ENCODE measurements at regions not wholly inside any gene's neighbourhood (a gene's known extent, or its start where the extent isn't known, plus 50 kb on each side); places are given as distances from the start of the nearest gene placed in this dataset.

GRCh38 chr14:32022525-32022924 is 54.6 kb upstream of the ARHGAP5 start:
- no peak overlapping the region for H4K91ac ChIP-seq (ENCODE audit: insufficient read depth, low read depth, low read length)
- no peak overlapping the region for H3K9ac ChIP-seq (ENCODE audit: low read depth, low read length)
- H2AK9ac ChIP-seq (replicated peaks; ENCODE audit: low read depth, low read length, poor library complexity), result no peak overlapping the region
- H3K27ac ChIP-seq (ENCODE audit: insufficient read depth, low read length), result no peak overlapping the region
- no TSS peak for BruUV-seq (replicated peaks)
- no peak overlapping the region for H3K23ac ChIP-seq (ENCODE audit: low read depth, low read length)
- no peak overlapping the region for H4K5ac ChIP-seq (ENCODE audit: low read depth, low read length)
- no peak overlapping the region for H3K56ac ChIP-seq (ENCODE audit: extremely low read depth, insufficient read depth, low read length)
- peaks cover 5% of the 10 kb centered on the region for H3K27me3 ChIP-seq (ENCODE audit: control insufficient read depth, insufficient read depth, low read length)
- no peaks in the 10 kb centered on the region for H4K20me1 ChIP-seq (ENCODE audit: insufficient read depth, low read length)
- H3K36me3 ChIP-seq (ENCODE audit: control insufficient read depth, insufficient read depth, low read length), result no peaks in the 10 kb centered on the region
- H3K9me1 ChIP-seq (ENCODE audit: insufficient read depth, low read length), result no peaks in the 10 kb centered on the region
- in situ Hi-C loops (cut with MboI; ENCODE audit: low sequenced_read_pairs), result no loop called here
- H3K9me3 ChIP-seq (ENCODE audit: control insufficient read depth, insufficient read depth, low read length), result no peaks in the 10 kb centered on the region
- H2BK15ac ChIP-seq (ENCODE audit: low read depth, low read length), result no peak overlapping the region
- CTCF ChIA-PET, result no interaction called here
- no peak overlapping the region for H2BK5ac ChIP-seq (ENCODE audit: low read depth, low read length, poor library complexity, severe bottlenecking)
- no peak overlapping the region for H4K8ac ChIP-seq (ENCODE audit: low read depth in 2 of 2, low read length in 2 of 2)
- H3K14ac ChIP-seq (replicated peaks; ENCODE audit: low read depth, low read length), result no peak overlapping the region
- no peak overlapping the region for H2BK120ac ChIP-seq (ENCODE audit: low read depth, low read length)
- POLR2A ChIA-PET (ENCODE audit: unreplicated experiment), result no interaction called here
- no CpG with 5 or more reads among the region's 4 CpGs for WGBS, 2 experiments (ENCODE audit: extremely low coverage in 2 of 2, insufficient read length in 1 of 2)
- intact Hi-C loops (cut with micrococcal nuclease), result no loop called here
- H2BK20ac ChIP-seq (ENCODE audit: low read depth, low read length), result no peak overlapping the region
- no peak overlapping the region for H3K4me3 ChIP-seq (ENCODE audit: insufficient read depth, low read depth, low read length)
- H3K4ac ChIP-seq (ENCODE audit: low read depth, low read length), result no peak overlapping the region
- H2AK5ac ChIP-seq (ENCODE audit: low read depth, low read length), result no peak overlapping the region
- TF ChIP-seq BHLHE40 (IDR thresholded peaks at IDR 0.05; ENCODE audit: low read depth, low read length), result no peak
- DNase-seq, result no peak
- H3K79me1 ChIP-seq (ENCODE audit: low read depth in 1 of 2, low read length in 2 of 2), result no peaks in the 10 kb centered on the region
- H2AFZ ChIP-seq (replicated peaks; ENCODE audit: low read length, poor library complexity), result no peak overlapping the region
- ATAC-seq (ENCODE audit: low read depth), result no peak
- H3K4me1 ChIP-seq (ENCODE audit: control insufficient read depth, insufficient read depth, low read length), result no peaks in the 10 kb centered on the region; the same call in 1 of the 2 replicates
- dilution Hi-C loops (cut with HindIII; ENCODE audit: low sequenced_read_pairs, unreplicated experiment), result no loop called here
- no peak overlapping the region for H3K4me2 ChIP-seq (ENCODE audit: low read depth, low read length)
- no peak overlapping the region for H3K18ac ChIP-seq (ENCODE audit: low read depth, low read length)
